GM21390 (cell line): ENCODE measurements at regions not wholly inside any gene's neighbourhood (a gene's known extent, or its start where the extent isn't known, plus 50 kb on each side); places are given as distances from the start of the nearest gene placed in this dataset.
A peak's percentile ranks its signal among the peaks of the same experiment; 100 is the strongest.

Source experiments
- ATAC-seq: cut with Tn5 transposase; IDR thresholded peaks from one replicate; pipeline ENCODE4 v1.9.1; 2021; ENCODE audit not compliant: unreplicated experiment

DNA sequence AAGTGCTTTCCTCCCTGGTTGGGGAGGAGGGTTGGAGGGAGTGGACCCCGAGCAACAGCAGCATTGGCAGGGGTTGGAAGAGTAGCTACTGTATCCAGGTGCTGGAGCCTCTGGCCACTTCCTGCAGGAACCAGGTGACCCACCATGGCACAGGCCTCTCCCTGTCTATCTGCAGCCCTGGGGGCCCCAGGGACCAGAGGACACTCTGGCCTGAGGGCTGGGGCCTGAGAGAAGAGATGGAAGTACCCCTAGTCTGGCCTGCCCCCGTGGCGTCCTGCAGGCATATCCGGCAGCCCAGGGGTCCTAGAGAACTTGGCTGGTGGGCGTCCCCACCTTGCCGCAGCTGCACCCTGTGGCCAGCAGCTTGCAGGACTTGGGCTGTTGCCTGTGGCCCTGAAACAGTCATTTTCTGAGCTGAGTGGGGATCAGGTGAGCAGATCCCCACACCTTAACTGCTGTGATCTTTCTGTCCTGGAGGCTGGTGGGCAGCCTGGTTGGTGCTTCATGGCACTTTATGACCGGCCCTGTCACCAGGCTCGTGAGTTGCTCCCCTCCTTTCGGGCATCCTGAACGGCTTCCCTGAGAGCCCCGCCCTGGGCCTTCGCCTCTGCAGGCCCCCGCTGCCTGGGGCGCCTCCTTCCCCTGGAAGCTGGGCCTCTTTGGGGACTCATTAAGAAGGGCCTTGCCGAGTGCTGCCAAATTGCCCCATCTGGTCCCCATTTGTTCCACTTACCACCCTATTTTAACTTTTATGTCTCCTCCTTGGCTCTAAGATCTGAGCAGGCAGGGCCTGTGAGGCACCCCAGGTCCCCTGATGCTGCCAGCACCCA, 298.6 kb downstream of the SEC14L1 start:
- no peak for ATAC-seq

DNA sequence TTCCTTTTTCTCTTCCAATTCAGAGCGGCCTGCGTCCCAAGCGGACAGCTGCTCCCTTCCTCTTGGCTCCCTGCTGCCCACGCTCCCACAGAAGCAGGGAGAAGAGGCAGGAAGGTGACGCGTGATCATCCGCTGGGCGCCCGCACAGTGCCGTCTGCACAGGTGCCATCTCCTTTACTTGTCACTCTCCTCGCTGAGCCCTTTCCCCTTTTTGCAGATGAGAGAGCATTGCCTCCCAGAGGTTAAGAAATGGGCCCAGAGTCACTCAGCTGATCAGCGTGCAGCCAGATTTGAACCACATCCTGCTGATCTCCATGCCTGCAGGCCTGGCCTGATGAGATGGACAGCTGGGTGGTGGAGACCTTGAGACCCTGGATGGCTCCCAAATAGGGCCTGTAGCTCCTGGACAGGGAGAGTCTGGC, 299.8 kb downstream of the SEC14L1 start:
- no peak for ATAC-seq

DNA sequence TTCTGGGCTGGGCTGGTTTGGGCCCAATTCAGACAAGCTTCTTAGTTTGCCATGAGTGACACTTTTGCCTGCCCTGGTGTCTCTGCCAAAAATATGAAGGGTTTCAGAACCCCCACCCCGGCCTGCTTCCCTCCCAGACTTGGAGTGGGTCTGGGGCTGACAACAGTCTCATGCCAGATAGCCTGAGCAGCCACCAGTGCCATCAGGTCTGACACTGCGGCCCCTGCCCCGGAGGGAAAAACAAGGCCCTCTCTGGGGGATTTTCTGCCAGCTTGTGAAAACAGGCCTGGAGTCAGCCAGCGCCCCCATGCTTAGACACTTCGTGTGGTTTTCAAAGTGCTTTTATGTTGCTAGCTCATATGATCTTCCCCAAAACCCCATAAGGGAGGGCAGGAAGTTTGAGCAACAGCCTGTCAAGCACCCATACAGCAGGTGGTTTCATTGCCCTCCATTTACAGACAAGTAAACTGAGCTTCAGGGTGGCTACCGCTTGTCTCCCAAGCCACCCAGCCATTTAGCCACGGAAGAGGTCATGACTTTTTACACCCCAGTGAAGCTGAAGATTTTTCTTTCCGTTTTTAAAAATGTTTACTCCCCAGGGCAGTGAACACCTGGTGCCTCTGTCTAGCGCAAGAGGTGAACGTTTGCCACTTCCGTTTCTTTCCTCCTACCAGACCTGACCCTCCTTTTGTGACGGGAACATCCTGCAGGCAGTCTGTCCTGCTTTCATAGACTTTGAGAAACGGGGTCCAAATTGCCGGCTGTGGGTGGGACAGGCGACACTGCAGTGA, 300.6 kb downstream of the SEC14L1 start:
- ATAC-seq, result peak; percentile 43

- no peak for ATAC-seq
These were observed 301.2 kb downstream of the SEC14L1 start for GRCh38 chr17:77441940-77442339.

GRCh38 chr17:77442976-77443747, 302.4 kb downstream of the SEC14L1 start:
- ATAC-seq, result no peak

DNA sequence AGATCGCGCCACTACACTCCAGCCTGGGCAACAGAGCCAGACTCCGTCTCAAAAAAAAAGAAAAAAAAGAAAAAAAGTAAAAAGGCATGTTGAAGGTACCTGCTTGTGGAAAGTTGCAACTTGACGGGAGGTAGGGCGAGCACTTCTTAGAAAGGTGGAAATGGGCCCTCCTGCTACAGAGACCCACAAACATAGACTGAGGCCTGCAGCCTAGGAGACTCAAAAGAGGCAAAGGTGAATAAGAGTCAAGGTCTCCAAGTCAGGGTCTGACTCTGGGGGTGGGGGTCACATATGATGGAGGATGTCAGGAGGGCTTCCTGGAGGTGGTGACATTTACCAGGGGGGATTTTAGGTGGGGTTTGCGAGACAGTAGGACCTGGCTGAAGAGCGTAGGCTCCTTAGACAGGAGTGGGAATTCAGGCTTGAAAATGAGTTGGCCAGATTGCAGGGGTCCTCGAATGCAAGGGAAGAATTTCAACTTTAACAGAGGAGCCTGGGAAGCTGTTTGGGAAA, 303.0 kb downstream of the SEC14L1 start:
- no peak for ATAC-seq

DNA sequence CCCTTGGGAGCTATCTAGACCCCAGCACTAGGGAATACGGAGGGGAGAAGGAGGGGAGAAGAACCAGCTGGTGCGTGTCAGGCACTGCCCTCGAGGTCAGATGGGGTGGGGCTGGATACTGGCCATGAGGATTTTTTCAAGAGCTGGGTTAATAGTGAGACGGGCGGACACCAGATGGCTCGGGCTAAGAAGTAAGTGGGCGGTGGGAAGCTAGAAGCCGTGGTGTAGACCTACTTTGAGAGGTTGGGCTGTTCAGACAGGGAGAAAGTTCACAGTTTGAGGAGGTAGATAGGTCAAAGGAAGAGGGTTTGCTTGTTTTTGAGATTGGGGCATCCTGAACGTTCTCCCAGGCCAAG, 303.8 kb downstream of the SEC14L1 start:
- ATAC-seq, result peak; percentile 10

DNA sequence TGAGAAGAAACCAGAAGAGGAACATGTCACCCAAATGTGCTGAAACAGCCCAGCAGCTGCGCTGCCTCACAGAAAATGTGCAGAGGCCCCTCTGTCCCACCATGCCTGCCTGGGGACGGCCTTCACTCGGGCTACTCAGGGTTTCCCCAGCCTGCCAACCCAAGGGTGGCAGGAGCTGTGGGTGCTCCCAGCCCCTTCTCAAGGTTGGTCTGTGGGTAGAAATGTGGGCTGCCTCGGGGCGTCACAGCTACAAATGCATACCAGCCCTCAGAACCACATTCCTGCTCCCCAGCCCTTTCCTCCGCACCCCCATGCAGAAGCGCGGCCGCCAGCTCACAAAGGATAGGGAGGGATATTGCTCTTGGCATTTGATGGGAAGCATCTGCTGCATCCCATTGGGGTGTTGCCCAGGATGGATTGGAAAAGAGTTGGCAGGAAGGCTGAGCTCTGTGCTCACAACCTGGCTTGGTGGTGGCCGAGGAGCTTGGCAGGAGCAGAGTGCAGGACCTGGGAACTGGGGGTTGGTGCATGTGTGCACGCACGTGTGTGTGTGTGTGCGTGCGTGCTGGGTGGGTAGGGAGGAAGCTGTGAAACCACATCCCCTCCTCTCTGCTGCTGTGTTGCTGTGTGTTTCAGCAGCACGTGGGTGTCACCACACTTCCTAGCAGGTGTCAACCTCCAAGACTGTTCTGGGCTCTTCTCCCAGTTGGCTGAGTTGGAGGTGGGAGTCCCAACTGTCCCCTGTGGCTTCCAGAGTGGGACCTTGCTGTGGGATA, 304.4 kb downstream of the SEC14L1 start:
- peak; percentile 30 for ATAC-seq

DNA sequence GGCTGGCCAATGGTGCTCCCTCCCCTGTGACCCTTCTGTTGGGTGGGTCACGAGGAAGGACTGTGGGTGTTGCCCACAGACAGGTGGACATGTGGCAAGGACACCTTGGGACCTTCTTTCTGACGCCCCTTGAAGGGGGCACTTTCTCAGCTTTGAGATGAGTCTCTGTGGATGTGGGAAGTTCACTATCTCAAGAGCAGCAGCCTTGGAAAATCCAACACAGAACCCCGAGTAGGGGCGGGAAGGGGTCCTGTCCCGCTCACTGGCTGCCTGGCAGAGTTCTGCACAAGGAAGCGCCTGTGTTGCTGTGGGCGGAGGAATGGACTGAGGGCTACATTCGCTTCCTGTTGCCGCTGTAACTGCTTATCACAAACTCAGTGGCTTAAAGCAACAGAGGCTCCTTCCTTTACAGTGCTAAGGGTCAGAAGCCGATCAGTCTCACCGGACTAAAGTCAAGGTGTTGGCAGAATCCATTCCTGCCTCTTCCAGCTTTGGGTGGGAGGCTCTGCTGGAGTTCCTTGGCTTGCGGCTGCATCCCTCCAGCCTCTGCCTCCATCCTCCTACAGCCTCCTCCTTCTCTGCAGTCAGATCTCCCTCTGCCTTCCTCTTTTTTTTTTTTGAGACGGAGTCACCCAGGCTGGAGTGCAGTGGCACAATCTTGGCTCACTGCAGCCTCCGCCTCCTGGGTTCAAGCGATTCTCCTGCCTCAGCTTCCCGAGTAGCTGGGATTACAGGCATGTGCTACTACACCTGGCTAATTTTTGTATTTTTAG, 305.2 kb downstream of the SEC14L1 start:
- no peak for ATAC-seq

- no peak for ATAC-seq
These were observed 306.3 kb downstream of the SEC14L1 start for GRCh38 chr17:77446940-77447634.

DNA sequence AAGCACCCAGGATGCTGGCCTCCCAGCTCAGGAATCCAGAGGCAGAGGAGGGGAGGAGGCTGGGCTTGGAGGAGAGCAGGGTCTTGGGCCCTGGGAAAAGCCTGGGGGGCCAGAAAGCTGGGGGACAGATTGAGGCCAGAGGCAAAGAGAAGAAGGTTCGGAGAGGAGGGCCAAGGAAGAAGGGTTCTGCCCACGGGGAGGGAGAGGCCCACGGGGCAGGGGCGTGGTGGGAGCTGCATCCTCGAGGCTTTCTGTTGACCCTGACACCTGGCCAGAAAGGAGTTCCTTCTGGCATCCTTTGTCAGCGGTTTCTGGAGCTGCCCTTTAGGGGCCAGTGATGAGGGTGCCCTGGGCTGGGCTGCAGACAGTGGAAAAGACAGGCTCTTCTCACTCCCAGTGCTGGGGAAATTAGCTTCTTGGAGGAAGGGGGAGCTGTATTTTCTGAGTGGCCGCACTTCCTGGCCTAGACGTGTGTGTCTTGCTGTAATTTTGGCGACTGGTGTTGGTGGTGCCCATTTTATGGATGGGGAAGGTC, 308.7 kb downstream of the SEC14L1 start:
- ATAC-seq, result no peak

- ATAC-seq, result no peak
These were observed 309.4 kb downstream of the SEC14L1 start for GRCh38 chr17:77449908-77450741.

DNA sequence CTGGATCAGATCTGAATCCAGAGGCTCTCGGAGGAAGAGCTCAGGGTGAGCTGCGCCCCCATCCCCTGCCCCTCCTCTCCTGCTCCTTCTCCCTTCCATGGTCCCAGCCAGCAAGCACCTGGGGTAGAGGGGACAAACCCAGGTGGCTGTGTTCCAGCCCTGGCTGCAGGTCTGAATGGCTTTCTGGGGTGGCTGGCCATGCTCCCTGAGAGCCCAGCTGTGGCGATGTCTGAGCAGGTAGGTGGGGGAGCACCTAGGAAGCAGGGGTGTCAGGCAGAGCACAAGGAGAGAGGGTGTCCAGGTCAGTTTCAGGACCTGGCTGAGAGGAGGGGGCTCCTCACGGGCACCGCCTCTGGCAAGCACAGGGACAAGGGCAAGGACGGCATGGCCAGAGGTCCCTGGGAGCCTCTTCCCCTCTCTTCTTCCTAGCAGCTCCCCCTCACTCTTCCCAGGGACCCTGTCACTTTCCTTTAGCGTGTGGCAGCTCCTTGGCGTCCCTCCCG, 310.0 kb downstream of the SEC14L1 start:
- ATAC-seq, result no peak

DNA sequence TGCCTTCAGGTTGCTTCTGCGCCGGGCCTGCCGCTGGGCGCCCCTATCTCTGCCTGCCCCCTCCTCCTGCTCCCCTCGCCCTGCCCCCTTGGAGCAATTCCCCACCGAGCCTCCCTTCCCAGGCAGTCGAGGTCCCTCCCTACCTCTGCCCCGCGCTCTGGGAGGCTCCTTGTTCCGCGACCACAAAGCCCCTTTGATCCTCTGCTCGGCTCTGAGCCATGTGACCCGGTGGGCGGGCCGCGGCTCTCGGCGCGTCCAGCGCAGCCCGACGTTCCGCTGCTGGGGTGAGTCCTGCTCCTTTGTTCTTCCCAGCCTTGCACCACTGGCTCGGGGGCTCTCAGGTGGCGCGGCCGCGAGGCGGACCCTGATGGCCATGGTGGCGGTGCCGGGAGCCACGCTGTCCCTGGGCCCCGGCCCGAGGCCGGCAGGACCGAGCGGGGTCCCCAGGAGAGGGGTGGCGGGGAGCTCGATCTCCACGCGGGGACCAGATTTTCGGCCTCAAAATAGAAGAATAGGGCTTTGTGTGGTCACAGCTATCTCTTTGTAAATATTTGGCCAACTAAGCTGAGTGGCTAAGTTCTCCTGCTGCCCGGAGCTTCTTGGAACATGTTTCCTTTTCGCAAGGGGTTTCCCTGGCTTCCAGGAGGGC, 310.6 kb downstream of the SEC14L1 start:
- peak; percentile 34 for ATAC-seq

- ATAC-seq, result no peak
These were observed 311.4 kb downstream of the SEC14L1 start for GRCh38 chr17:77451894-77452852.

DNA sequence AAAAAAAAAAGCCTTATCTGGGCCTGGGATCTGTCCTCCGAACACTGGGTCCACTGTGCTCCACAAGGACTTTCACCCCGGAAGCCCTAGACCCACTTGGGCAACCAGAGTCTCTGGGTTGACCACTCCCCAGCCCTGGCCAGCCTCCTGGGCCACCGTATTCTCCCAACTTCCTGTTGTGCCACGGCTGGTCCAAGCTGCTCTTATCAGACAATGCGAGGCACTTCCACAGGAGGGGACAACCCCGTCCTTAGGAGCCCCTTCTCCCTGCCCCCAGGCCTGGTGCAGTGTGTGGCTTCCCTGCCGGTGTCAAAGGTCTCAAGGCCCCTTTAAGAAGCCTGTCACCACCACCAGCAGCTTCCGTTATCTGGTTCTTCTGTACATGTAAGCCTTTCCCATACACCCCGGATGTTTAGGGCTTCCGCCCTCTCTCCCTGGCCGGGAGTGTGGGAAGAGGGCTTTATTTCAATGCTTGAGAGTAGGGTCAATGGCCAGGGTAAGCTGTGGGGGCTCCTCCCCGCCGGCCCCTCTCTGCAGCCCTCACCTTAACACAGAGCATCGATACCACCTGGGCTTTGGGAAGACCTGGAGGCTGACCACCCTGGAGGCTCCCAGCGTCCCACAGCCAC, 313.0 kb downstream of the SEC14L1 start:
- no peak for ATAC-seq
